Epithelial cell of proximal tubule (primary cell): ENCODE measurements at regions not wholly inside any gene's neighbourhood (a gene's known extent, or its start where the extent isn't known, plus 50 kb on each side); places are given as distances from the start of the nearest gene placed in this dataset.

Experiments
- DNase-seq: peaks from one replicate; pipeline ENCODE4 v3.0.0-alpha.2; 2011; ENCODE audit warnings: low read depth
- H3K4me3 ChIP-seq: 2 replicates; pipeline ENCODE4 v1.5.1; 2011; ENCODE audit warnings: low read depth, mild to moderate bottlenecking, low read length
- CTCF ChIP-seq: conservative IDR thresholded peaks from 2 replicates; pipeline ENCODE4 v1.5.1; 2012; ENCODE audit warnings: low read depth, mild to moderate bottlenecking, low read length

GRCh38 chr14:25400607-25401206 lies 350.8 kb upstream of the STXBP6 start:
- H3K4me3 ChIP-seq = no peak overlapping the region
- peak; percentile 79 for TF ChIP-seq CTCF
- peak; percentile 3 for DNase-seq

- H3K4me3 ChIP-seq = no peak overlapping the region
- DNase-seq = no peak
- no peak for TF ChIP-seq CTCF
Observed at GRCh38 chr14:25396128-25396527, 346.2 kb upstream of the STXBP6 start.

GRCh38 chr14:25394791-25395391 lies 344.9 kb upstream of the STXBP6 start:
- H3K4me3 ChIP-seq = no peak overlapping the region
- no peak for TF ChIP-seq CTCF
- DNase-seq = no peak

- DNase-seq = no peak
- H3K4me3 ChIP-seq = no peak overlapping the region
- no peak for TF ChIP-seq CTCF
Observed at GRCh38 chr14:25394356-25394755, 344.4 kb upstream of the STXBP6 start.

GRCh38 chr14:25389948-25390347 lies 340.0 kb upstream of the STXBP6 start:
- no peak overlapping the region for H3K4me3 ChIP-seq
- TF ChIP-seq CTCF = no peak
- no peak for DNase-seq

- peak; percentile 21 for TF ChIP-seq CTCF
- DNase-seq = no peak
- H3K4me3 ChIP-seq = no peak overlapping the region
Observed at GRCh38 chr14:25381498-25381897, 331.6 kb upstream of the STXBP6 start.

GRCh38 chr14:25375639-25376038 lies 325.7 kb upstream of the STXBP6 start:
- no peak for TF ChIP-seq CTCF
- DNase-seq = no peak
- H3K4me3 ChIP-seq = no peak overlapping the region
